IMR-90 (cell line): ENCODE measurements at regions not wholly inside any gene's neighbourhood (a gene's known extent, or its start where the extent isn't known, plus 50 kb on each side); places are given as distances from the start of the nearest gene placed in this dataset.
"Not testable (repeated sequence)": the region's sequence is repeated elsewhere in the genome, so short reads cannot be mapped to it uniquely, and the experiment has no call there.

ENCODE experiments used
- ATAC-seq: fragments of 200-7000 bp; cut with Tn5 transposase; 2 replicates; pipeline ENCODE4 v1.9.1; 2020; ENCODE audit warnings: low read depth, mild to moderate bottlenecking, moderate library complexity
- BruUV-seq: library from RNA; stranded (reverse); fragments of 400-500 nt; replicated peaks from 2 replicates; lab custom pipeline; 2021; lab: Mats Ljungman, UMichigan
- CTCF ChIA-PET: fragments of 300-600 bp; formaldehyde crosslinking; extraction: SDS; loops from one replicate; lab custom pipeline; 2021; ENCODE audit warnings: antibody characterized with exemption; lab: Yijun Ruan, JAX
- POLR2A ChIA-PET: fragments of 300-600 bp; sonication (Branson Sonifier 250); formaldehyde crosslinking; loops from one replicate; lab custom pipeline; 2022; ENCODE audit warnings: antibody characterized with exemption; ENCODE audit not compliant: unreplicated experiment; lab: Charles Lee
- DNase-seq: peaks from one replicate; pipeline ENCODE4 v3.0.0; 2013
- H2AFZ ChIP-seq: replicated peaks from 2 replicates; pipeline ENCODE3; 2013; ENCODE audit warnings: low read length, mild to moderate bottlenecking; ENCODE audit not compliant: poor library complexity
- H2AK5ac ChIP-seq: 2 replicates; pipeline ENCODE4 v1.6.1; 2013; ENCODE audit warnings: low read depth, low read length, inconsistent platforms
- H2AK9ac ChIP-seq: replicated peaks from 2 replicates; pipeline ENCODE3; 2013; ENCODE audit warnings: mild to moderate bottlenecking, low read depth, low read length, moderate library complexity; ENCODE audit not compliant: poor library complexity
- H2BK120ac ChIP-seq: 2 replicates; pipeline ENCODE4 v1.6.1; 2013; ENCODE audit warnings: low read depth, low read length, inconsistent platforms
- H2BK15ac ChIP-seq: 3 replicates; pipeline ENCODE4 v1.6.1; 2013; ENCODE audit warnings: low read depth, low read length, inconsistent platforms
- H2BK20ac ChIP-seq: 2 replicates; pipeline ENCODE4 v1.6.1; 2013; ENCODE audit warnings: low read depth, mild to moderate bottlenecking, inconsistent platforms, low read length, moderate library complexity
- H2BK5ac ChIP-seq: 2 replicates; pipeline ENCODE4 v1.6.1; 2013; ENCODE audit warnings: mild to moderate bottlenecking, low read depth, low read length, inconsistent platforms; ENCODE audit not compliant: poor library complexity, severe bottlenecking
- H3K14ac ChIP-seq: replicated peaks from 2 replicates; pipeline ENCODE4 v1.6.1; 2013; ENCODE audit warnings: low read depth, low read length, inconsistent platforms
- H3K18ac ChIP-seq: 2 replicates; pipeline ENCODE4 v1.6.1; 2013; ENCODE audit warnings: low read depth, low read length, control low read depth
- H3K23ac ChIP-seq: 2 replicates; pipeline ENCODE4 v1.6.1; 2013; ENCODE audit warnings: low read depth, low read length, inconsistent platforms
- H3K27ac ChIP-seq: 2 replicates; pipeline ENCODE4 v1.5.1; 2013; ENCODE audit warnings: mild to moderate bottlenecking, control low read depth, low read length; ENCODE audit not compliant: insufficient read depth
- H3K27me3 ChIP-seq: 2 replicates; pipeline ENCODE4 v1.6.1; 2013; ENCODE audit warnings: low read length; ENCODE audit not compliant: control insufficient read depth, insufficient read depth
- H3K36me3 ChIP-seq: 2 replicates; pipeline ENCODE4 v1.6.1; 2013; ENCODE audit warnings: low read length, mixed read lengths; ENCODE audit not compliant: control insufficient read depth, insufficient read depth
- H3K4ac ChIP-seq: 2 replicates; pipeline ENCODE4 v1.6.1; 2013; ENCODE audit warnings: low read depth, low read length, inconsistent platforms
- H3K4me1 ChIP-seq: 2 replicates; pipeline ENCODE4 v1.6.1; 2013; ENCODE audit warnings: low read length, mixed read lengths; ENCODE audit not compliant: control insufficient read depth, insufficient read depth
- H3K4me2 ChIP-seq: 2 replicates; pipeline ENCODE4 v1.6.1; 2013; ENCODE audit warnings: low read depth, mild to moderate bottlenecking, control low read depth, low read length, moderate library complexity
- H3K4me3 ChIP-seq: 2 replicates; pipeline ENCODE4 v1.5.1; 2013; ENCODE audit warnings: low read depth, mild to moderate bottlenecking, control low read depth, low read length, moderate library complexity; ENCODE audit not compliant: insufficient read depth
- H3K56ac ChIP-seq: 2 replicates; pipeline ENCODE4 v1.6.1; 2013; ENCODE audit warnings: low read length, inconsistent platforms; ENCODE audit not compliant: insufficient read depth; ENCODE audit errors: extremely low read depth
- H3K79me1 ChIP-seq, 2 experiments: 2 replicates each; pipeline ENCODE4 v1.6.1; 2013; ENCODE audit warnings: low read length in 2 of 2, inconsistent platforms in 1 of 2, low read depth in 1 of 2
- H3K9ac ChIP-seq: 2 replicates; pipeline ENCODE4 v1.6.1; 2013; ENCODE audit warnings: low read depth, low read length, control low read depth
- H3K9me1 ChIP-seq: 2 replicates; pipeline ENCODE4 v1.6.1; 2013; ENCODE audit warnings: low read length, inconsistent platforms; ENCODE audit not compliant: insufficient read depth
- H3K9me3 ChIP-seq: 2 replicates; pipeline ENCODE4 v1.6.1; 2013; ENCODE audit warnings: low read length; ENCODE audit not compliant: control insufficient read depth, insufficient read depth
- H4K20me1 ChIP-seq: 2 replicates; pipeline ENCODE4 v1.6.1; 2013; ENCODE audit warnings: low read length, inconsistent platforms; ENCODE audit not compliant: insufficient read depth
- H4K5ac ChIP-seq: 2 replicates; pipeline ENCODE4 v1.6.1; 2013; ENCODE audit warnings: mild to moderate bottlenecking, low read depth, low read length, control low read depth
- H4K8ac ChIP-seq, 2 experiments: 2 replicates each; pipeline ENCODE4 v1.6.1; 2013; ENCODE audit warnings: low read depth in 2 of 2, low read length in 2 of 2, control low read depth in 1 of 2, inconsistent platforms in 1 of 2
- H4K91ac ChIP-seq: 2 replicates; pipeline ENCODE4 v1.6.1; 2013; ENCODE audit warnings: low read depth, low read length, inconsistent platforms; ENCODE audit not compliant: insufficient read depth
- WGBS, 2 experiments: methylation state at CpG; one replicate each; pipeline versions ENCODE4 v1.1.5 to v1.1.7; 2013; ENCODE audit warnings: missing lambda C conversion rate in 2 of 2; ENCODE audit not compliant: insufficient read length in 1 of 2; ENCODE audit errors: extremely low coverage in 2 of 2; 5-methylcytosine and 5-hydroxymethylcytosine counted together
- dilution Hi-C: fragments of 300-500 bp; cut with HindIII; formaldehyde crosslinking; loops from one replicate; pipeline ENCODE4 v1.14.3; 2018; ENCODE audit warnings: low sequenced_read_pairs; ENCODE audit not compliant: unreplicated experiment
- in situ Hi-C: fragments of 300-500 bp; cut with MboI; formaldehyde crosslinking; loops from 3 replicates; pipeline ENCODE4 v1.14.3; 2019; ENCODE audit warnings: low sequenced_read_pairs, inconsistent platforms, mixed read lengths
- intact Hi-C: fragments of 100-400 bp; cut with micrococcal nuclease; formaldehyde crosslinking; loops from 2 replicates; pipeline ENCODE4 v1.10.0; 2022

GRCh38 chr15:62281801-62282200, 116.7 kb upstream of the C2CD4B start:
- BruUV-seq, H2BK15ac ChIP-seq, H3K36me3 ChIP-seq, H2AK9ac ChIP-seq, H2AFZ ChIP-seq, H3K4me1 ChIP-seq, H3K79me1 ChIP-seq, H3K27ac ChIP-seq, CTCF ChIA-PET, H3K4me3 ChIP-seq, H3K9me1 ChIP-seq, H3K18ac ChIP-seq, H4K91ac ChIP-seq, H4K5ac ChIP-seq, H2BK20ac ChIP-seq, H2BK5ac ChIP-seq, H3K56ac ChIP-seq, H2AK5ac ChIP-seq, H3K14ac ChIP-seq, H3K23ac ChIP-seq, H4K20me1 ChIP-seq, ATAC-seq, H3K9ac ChIP-seq, H2BK120ac ChIP-seq, dilution Hi-C loops, H3K4ac ChIP-seq, POLR2A ChIA-PET, H3K9me3 ChIP-seq, H4K8ac ChIP-seq, DNase-seq, H3K4me2 ChIP-seq, in situ Hi-C loops: not testable (repeated sequence)
- 100% methylated on average over 2 of the region's 8 CpGs; no CpG with 5 or more reads in 1 of the 2 experiments for WGBS, 2 experiments
- peaks cover 13% of the 10 kb centered on the region; the same call in 1 of the 2 replicates for H3K27me3 ChIP-seq
- intact Hi-C loops, result loop anchor here (10.0 kb wide), 1 partner anchor 117 kb away; the partner anchor contains the start of gene C2CD4B
